Stimulated activated CD4-positive, alpha-beta T cell treated with anti-CD3 and anti-CD28 coated beads, Interleukin-12 subunit alpha, Interleukin-12 subunit beta, amount 100 ng/mL, for 24 hours (primary cell): ENCODE measurements at regions not wholly inside any gene's neighbourhood (a gene's known extent, or its start where the extent isn't known, plus 50 kb on each side); places are given as distances from the start of the nearest gene placed in this dataset.
A peak's percentile ranks its signal among the peaks of the same experiment; 100 is the strongest.

Experiments
- DNase-seq, 2 experiments: peaks; one replicate each; pipeline ENCODE4 v3.0.0-alpha.2; 2020; ENCODE audit warnings: low read depth in 2 of 2

- peak; percentile 17 to 65 for DNase-seq
Measured at GRCh38 chr4:24419181-24420034, 164.9 kb downstream of the DHX15 start.

- no peak for DNase-seq
Measured at GRCh38 chr4:24417206-24417605, 167.1 kb downstream of the DHX15 start.

- DNase-seq, result no peak
Measured at GRCh38 chr4:24416293-24416692, 168.1 kb downstream of the DHX15 start.

- no peak for DNase-seq
Measured at GRCh38 chr4:24413311-24413784, 171.0 kb downstream of the DHX15 start.

- no peak for DNase-seq
Measured at GRCh38 chr4:24411806-24412205, 172.5 kb downstream of the DHX15 start.

- DNase-seq, result no peak
Measured at GRCh38 chr4:24411299-24411698, 173.1 kb downstream of the DHX15 start.

- no peak for DNase-seq
Measured at GRCh38 chr4:24408640-24409039, 175.7 kb downstream of the DHX15 start.

- DNase-seq, result no peak
Measured at GRCh38 chr4:24405926-24406325, 178.4 kb downstream of the DHX15 start.

GRCh38 chr4:24405341-24405740 is 179.0 kb downstream of the DHX15 start:
- no peak for DNase-seq

- no peak for DNase-seq
Measured at GRCh38 chr4:24404281-24404680, 180.1 kb downstream of the DHX15 start.

- no peak for DNase-seq
Measured at GRCh38 chr4:24403265-24403664, 181.1 kb downstream of the DHX15 start.

- no peak for DNase-seq
Measured at GRCh38 chr4:24400537-24400936, 183.8 kb downstream of the DHX15 start.

GRCh38 chr4:24396988-24397387 is 187.4 kb downstream of the DHX15 start:
- DNase-seq, result no peak

GRCh38 chr4:24395937-24396336 is 188.4 kb downstream of the DHX15 start:
- no peak for DNase-seq

GRCh38 chr4:24394041-24394440 is 190.3 kb downstream of the DHX15 start:
- DNase-seq, result no peak

GRCh38 chr4:24392613-24393012 is 191.7 kb downstream of the DHX15 start:
- DNase-seq, result no peak

GRCh38 chr4:24382381-24382780 is 202.0 kb downstream of the DHX15 start:
- DNase-seq, result no peak

GRCh38 chr4:24380957-24381665 is 203.2 kb downstream of the DHX15 start:
- no peak for DNase-seq

- DNase-seq, result no peak
Measured at GRCh38 chr4:24373704-24374103, 210.7 kb downstream of the DHX15 start.

- DNase-seq, result no peak
Measured at GRCh38 chr4:24372881-24373280, 211.5 kb downstream of the DHX15 start.

- no peak for DNase-seq
Measured at GRCh38 chr4:24372341-24372740, 212.0 kb downstream of the DHX15 start.

- DNase-seq, result no peak
Measured at GRCh38 chr4:24370421-24370820, 213.9 kb downstream of the DHX15 start.

- no peak for DNase-seq
Measured at GRCh38 chr4:24369507-24370029, 214.8 kb downstream of the DHX15 start.
